Naive thymus-derived CD4-positive, alpha-beta T cell (primary cell): ENCODE measurements at regions not wholly inside any gene's neighbourhood (a gene's known extent, or its start where the extent isn't known, plus 50 kb on each side); places are given as distances from the start of the nearest gene placed in this dataset.

Experiments
- ATAC-seq: fragments of 150-1000 bp; cut with Tn5 transposase; 2 replicates; pipeline ENCODE4 v1.10.0; 2021; ENCODE audit warnings: mild to moderate bottlenecking, moderate library complexity
- CTCF ChIA-PET: fragments of 350-600 bp; sonication (Branson Sonifier 250); formaldehyde crosslinking; loops from one replicate; lab custom pipeline; 2021; ENCODE audit warnings: antibody characterized with exemption; lab: Charles Lee
- POLR2A ChIA-PET: fragments of 350-600 bp; sonication (Branson Sonifier 250); formaldehyde crosslinking; loops from one replicate; lab custom pipeline; 2021; ENCODE audit warnings: antibody characterized with exemption, inconsistent platforms; lab: Charles Lee
- DNase-seq, 9 donors: peaks; one replicate each; pipeline versions ENCODE4 v3.0.0 to v3.0.0-alpha.2; 2020 to 2022; ENCODE audit warnings: mixed read lengths in 1 of 9
- H3K27ac ChIP-seq: one replicate; pipeline ENCODE4 v1.7.0; 2013; ENCODE audit warnings: mild to moderate bottlenecking, low read depth, low read length, moderate library complexity
- H3K27me3 ChIP-seq, 2 donors: one replicate each; pipeline ENCODE4 v1.7.0; 2013; ENCODE audit warnings: low read length in 2 of 2, mild to moderate bottlenecking in 2 of 2, moderate library complexity in 2 of 2; ENCODE audit not compliant: control insufficient read depth in 2 of 2, insufficient read depth in 2 of 2
- H3K36me3 ChIP-seq, 3 experiments: 1 replicate in 2 of 3; 2 replicates in 1 of 3; pipeline ENCODE4 v1.7.0; 2013; ENCODE audit warnings: low read length in 3 of 3, mild to moderate bottlenecking in 3 of 3, moderate library complexity in 1 of 3; ENCODE audit not compliant: insufficient read depth in 3 of 3, control insufficient read depth in 2 of 3
- H3K4me1 ChIP-seq, 2 donors: one replicate each; pipeline ENCODE4 v1.7.0; 2013; ENCODE audit warnings: low read length in 2 of 2, mild to moderate bottlenecking in 2 of 2, moderate library complexity in 1 of 2; ENCODE audit not compliant: control insufficient read depth in 2 of 2, insufficient read depth in 2 of 2
- H3K4me3 ChIP-seq: 2 replicates; pipeline ENCODE4 v1.7.0; 2013; ENCODE audit warnings: mild to moderate bottlenecking, low read length
- H3K9me3 ChIP-seq, 3 experiments: 1 replicate in 2 of 3; 2 replicates in 1 of 3; pipeline ENCODE4 v1.7.0; 2013; ENCODE audit warnings: low read length in 3 of 3; ENCODE audit not compliant: control insufficient read depth in 2 of 3
- H3K27ac Mint-ChIP-seq, 9 donors: one replicate each; pipeline ENCODE4 v1.8.0; 2020 to 2022; ENCODE audit warnings: mixed read lengths in 9 of 9, mild to moderate bottlenecking in 8 of 9, moderate library complexity in 5 of 9, inconsistent platforms in 2 of 9
- H3K27me3 Mint-ChIP-seq, 5 donors: one replicate each; pipeline ENCODE4 v1.8.0; 2021 to 2022; ENCODE audit warnings: mixed read lengths in 5 of 5, mild to moderate bottlenecking in 1 of 5
- H3K36me3 Mint-ChIP-seq, 5 donors: one replicate each; pipeline ENCODE4 v1.8.0; 2020 to 2022; ENCODE audit warnings: mixed read lengths in 5 of 5, mild to moderate bottlenecking in 3 of 5, inconsistent platforms in 1 of 5
- H3K4me1 Mint-ChIP-seq, 7 donors: one replicate each; pipeline ENCODE4 v1.8.0; 2020 to 2022; ENCODE audit warnings: mixed read lengths in 7 of 7, mild to moderate bottlenecking in 3 of 7, inconsistent platforms in 1 of 7
- H3K4me3 Mint-ChIP-seq, 10 donors: one replicate each; pipeline ENCODE4 v1.8.0; 2020 to 2022; ENCODE audit warnings: mild to moderate bottlenecking in 10 of 10, mixed read lengths in 10 of 10, moderate library complexity in 6 of 10, inconsistent platforms in 2 of 10
- H3K9me3 Mint-ChIP-seq, 11 donors: one replicate each; pipeline ENCODE4 v1.8.0; 2020 to 2022; ENCODE audit warnings: mixed read lengths in 11 of 11, mild to moderate bottlenecking in 4 of 11, inconsistent platforms in 1 of 11, moderate library complexity in 1 of 11
- intact Hi-C, 2 donors: fragments of 100-400 bp; cut with micrococcal nuclease; formaldehyde crosslinking; loops; one replicate each; pipeline ENCODE4 v1.15.1; 2023

- intact Hi-C loops, result no loop called here
- Mint-ChIP-seq H3K36me3 (no peaks in the 10 kb centered on the region), H3K9me3 (no peaks in the 10 kb centered on the region), H3K4me3 (no peak overlapping the region), H3K4me1 (peaks cover 0 to 4% (median 0%) of the 10 kb centered on the region in 7 donors), H3K27ac (no peak overlapping the region), H3K27me3 (peaks cover 0 to 32% (median 6%) of the 10 kb centered on the region in 5 donors)
- Histone ChIP-seq H3K27ac (no peak overlapping the region), H3K4me3 (no peak overlapping the region), H3K4me1 (no peaks in the 10 kb centered on the region), H3K27me3 (no peaks in the 10 kb centered on the region), H3K9me3 (no peaks in the 10 kb centered on the region), H3K36me3 (no peaks in the 10 kb centered on the region)
- POLR2A ChIA-PET, result no interaction called here
- no peak for ATAC-seq
- CTCF ChIA-PET, result no interaction called here
- no peak for DNase-seq
These were observed 57.2 kb upstream of the MAFB start for GRCh38 chr20:40746251-40746650.

DNA sequence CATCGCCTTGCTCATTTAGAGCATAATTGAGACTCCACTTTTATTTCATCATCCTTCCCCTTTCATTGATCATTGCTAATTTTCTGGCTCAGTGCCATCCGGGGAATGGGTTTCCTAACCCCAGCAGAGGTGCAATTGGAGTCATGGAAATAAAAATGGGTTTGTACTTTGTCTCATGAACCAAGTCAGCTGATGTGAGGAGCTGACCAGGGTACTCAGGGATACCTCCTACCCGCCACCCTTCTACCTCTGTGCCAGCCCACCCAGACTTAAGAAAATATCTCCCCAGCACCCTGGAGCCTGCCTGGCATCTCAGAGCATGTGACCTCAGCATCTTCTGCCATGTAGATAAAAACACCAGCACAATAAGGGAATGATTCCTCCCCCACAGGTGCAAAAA lies 59.1 kb upstream of the MAFB start:
- Mint-ChIP-seq H3K27me3 (peaks cover 0 to 32% (median 6%) of the 10 kb centered on the region in 5 donors), H3K27ac (no peak overlapping the region), H3K4me3 (no peak overlapping the region), H3K4me1 (peaks cover 0 to 8% (median 0%) of the 10 kb centered on the region in 7 donors), H3K36me3 (no peaks in the 10 kb centered on the region), H3K9me3 (no peaks in the 10 kb centered on the region)
- intact Hi-C loops, result no loop called here
- Histone ChIP-seq H3K4me1 (no peaks in the 10 kb centered on the region), H3K27me3 (no peaks in the 10 kb centered on the region), H3K9me3 (no peaks in the 10 kb centered on the region), H3K27ac (no peak overlapping the region), H3K4me3 (no peak overlapping the region), H3K36me3 (no peaks in the 10 kb centered on the region)
- DNase-seq, result no peak
- no peak for ATAC-seq
- ChIA-PET CTCF (no interaction called here), POLR2A (no interaction called here)

DNA sequence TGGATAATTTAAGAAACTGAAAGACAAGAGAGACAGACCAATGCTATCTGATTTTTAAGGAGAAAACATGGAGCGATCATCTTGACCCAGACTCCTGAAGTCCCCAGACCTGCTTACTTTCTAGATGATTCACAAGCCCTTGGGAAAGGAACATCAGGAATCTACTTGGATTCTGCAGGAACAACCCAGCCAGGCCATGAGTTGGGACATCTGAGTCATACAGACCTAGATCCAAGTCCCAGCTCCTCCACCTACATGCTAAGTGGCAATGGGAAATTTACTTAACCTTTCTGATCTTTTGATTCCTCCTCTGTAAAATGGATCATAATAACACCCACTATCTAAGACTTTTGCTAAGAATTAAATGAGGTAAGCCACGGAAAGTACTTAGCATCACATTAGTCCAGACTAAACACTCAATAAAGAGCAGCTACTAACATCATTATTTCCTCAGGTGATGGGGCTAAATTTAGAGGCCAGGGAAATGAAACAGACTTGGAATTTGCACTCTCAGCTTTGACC lies 61.0 kb upstream of the MAFB start:
- Histone ChIP-seq H3K9me3 (no peaks in the 10 kb centered on the region), H3K27me3 (no peaks in the 10 kb centered on the region), H3K27ac (no peak overlapping the region), H3K4me3 (no peak overlapping the region), H3K36me3 (no peaks in the 10 kb centered on the region), H3K4me1 (no peaks in the 10 kb centered on the region)
- Mint-ChIP-seq H3K9me3 (peaks cover 0 to 2% (median 0%) of the 10 kb centered on the region in 11 donors), H3K4me3 (no peak overlapping the region), H3K27me3 (peaks cover 0 to 29% (median 0%) of the 10 kb centered on the region in 5 donors), H3K27ac (no peak overlapping the region), H3K36me3 (no peaks in the 10 kb centered on the region), H3K4me1 (peaks cover 0 to 7% (median 5%) of the 10 kb centered on the region in 7 donors)
- DNase-seq, result no peak
- CTCF ChIA-PET, result no interaction called here
- intact Hi-C loops, result no loop called here
- no peak for ATAC-seq
- POLR2A ChIA-PET, result no interaction called here

- Histone ChIP-seq H3K9me3 (no peaks in the 10 kb centered on the region), H3K4me1 (no peaks in the 10 kb centered on the region)
- intact Hi-C loops, result no loop called here
These were observed 61.6 kb upstream of the MAFB start for GRCh38 chr20:40750541-40751035.

DNA sequence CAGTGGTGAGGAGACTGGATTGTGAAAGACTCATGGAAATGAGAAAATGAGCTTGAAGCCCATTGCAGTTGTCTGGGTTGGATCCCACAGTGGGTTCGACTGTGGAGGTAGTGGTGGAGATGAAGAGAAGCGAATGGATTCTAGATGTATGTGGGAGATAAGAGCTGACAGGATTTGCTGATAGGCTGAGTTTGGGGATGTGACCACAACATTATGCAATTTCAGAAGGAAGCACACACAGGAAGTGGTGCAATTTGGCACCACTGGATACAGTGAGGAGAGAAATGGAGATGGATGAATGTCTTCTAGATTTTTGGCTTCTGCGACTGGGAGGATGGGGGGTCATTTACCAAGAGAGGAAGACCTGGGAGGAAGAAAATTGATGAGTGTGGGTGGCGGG lies 64.4 kb upstream of the MAFB start:
- CTCF ChIA-PET, result no interaction called here
- peaks cover 24 to 30% (median 27%) of the 10 kb centered on the region in 7 donors for H3K4me1 Mint-ChIP-seq

More at GRCh38 chr20:40750541-40751035, 61.6 kb upstream of the MAFB start:
- DNase-seq (no peak), ATAC-seq (no peak)
- Mint-ChIP-seq H3K4me1 (peaks cover 0 to 7% (median 5%) of the 10 kb centered on the region in 7 donors), H3K27me3 (peaks cover 0 to 26% (median 0%) of the 10 kb centered on the region in 5 donors), H3K36me3 (no peaks in the 10 kb centered on the region), H3K4me3 (no peak overlapping the region), H3K9me3 (peaks cover 0 to 5% (median 0%) of the 10 kb centered on the region in 11 donors), H3K27ac (no peak overlapping the region)
- no peak overlapping the region for H3K4me3 ChIP-seq
- ChIA-PET POLR2A (no interaction called here), CTCF (no interaction called here)
- H3K36me3 ChIP-seq, result no peaks in the 10 kb centered on the region
- no peak overlapping the region for H3K27ac ChIP-seq
- no peaks in the 10 kb centered on the region for H3K27me3 ChIP-seq

GRCh38 chr20:40754339-40754943 lies 65.4 kb upstream of the MAFB start:
- peaks cover 0 to 6% (median 0%) of the 10 kb centered on the region in 5 donors for H3K27me3 Mint-ChIP-seq
- intact Hi-C loops, result no loop called here
- no peak overlapping the region for H3K27ac ChIP-seq
- no peak overlapping the region for H3K27ac Mint-ChIP-seq
- ChIA-PET CTCF (no interaction called here), POLR2A (no interaction called here)
- DNase-seq, result no peak
- peaks cover 14 to 23% of the 10 kb centered on the region in 2 donors for H3K4me1 ChIP-seq
- ATAC-seq, result no peak
- no peak overlapping the region for H3K4me3 Mint-ChIP-seq
- H3K4me3 ChIP-seq, result no peak overlapping the region
- no peaks in the 10 kb centered on the region for H3K27me3 ChIP-seq
- no peaks in the 10 kb centered on the region for H3K36me3 ChIP-seq
- peaks cover 24 to 37% (median 27%) of the 10 kb centered on the region in 7 donors for H3K4me1 Mint-ChIP-seq
- H3K9me3 ChIP-seq, result no peaks in the 10 kb centered on the region
- no peaks in the 10 kb centered on the region for H3K36me3 Mint-ChIP-seq
- H3K9me3 Mint-ChIP-seq, result peaks cover 0 to 6% (median 0%) of the 10 kb centered on the region in 11 donors

More for the DNA sequence above, 64.4 kb upstream of the MAFB start:
- POLR2A ChIA-PET, result no interaction called here
- peaks cover 0 to 10% (median 0%) of the 10 kb centered on the region in 5 donors for H3K27me3 Mint-ChIP-seq
- H3K27ac Mint-ChIP-seq, result no peak overlapping the region
- peak overlapping the region in 1 of 10 donors; percentile 9 for H3K4me3 Mint-ChIP-seq
- peaks cover 0 to 6% (median 0%) of the 10 kb centered on the region in 11 donors for H3K9me3 Mint-ChIP-seq
- Histone ChIP-seq H3K9me3 (no peaks in the 10 kb centered on the region), H3K36me3 (no peaks in the 10 kb centered on the region), H3K4me1 (peaks cover 14 to 20% of the 10 kb centered on the region in 2 donors), H3K27ac (no peak overlapping the region), H3K27me3 (no peaks in the 10 kb centered on the region), H3K4me3 (no peak overlapping the region)
- no peak for DNase-seq
- no peaks in the 10 kb centered on the region for H3K36me3 Mint-ChIP-seq
- no peak for ATAC-seq
- intact Hi-C loops, result no loop called here
